ENCODE measurements at regions not wholly inside any gene's neighbourhood (a gene's known extent, or its start where the extent isn't known, plus 50 kb on each side); places are given as distances from the start of the nearest gene placed in this dataset.

DNA sequence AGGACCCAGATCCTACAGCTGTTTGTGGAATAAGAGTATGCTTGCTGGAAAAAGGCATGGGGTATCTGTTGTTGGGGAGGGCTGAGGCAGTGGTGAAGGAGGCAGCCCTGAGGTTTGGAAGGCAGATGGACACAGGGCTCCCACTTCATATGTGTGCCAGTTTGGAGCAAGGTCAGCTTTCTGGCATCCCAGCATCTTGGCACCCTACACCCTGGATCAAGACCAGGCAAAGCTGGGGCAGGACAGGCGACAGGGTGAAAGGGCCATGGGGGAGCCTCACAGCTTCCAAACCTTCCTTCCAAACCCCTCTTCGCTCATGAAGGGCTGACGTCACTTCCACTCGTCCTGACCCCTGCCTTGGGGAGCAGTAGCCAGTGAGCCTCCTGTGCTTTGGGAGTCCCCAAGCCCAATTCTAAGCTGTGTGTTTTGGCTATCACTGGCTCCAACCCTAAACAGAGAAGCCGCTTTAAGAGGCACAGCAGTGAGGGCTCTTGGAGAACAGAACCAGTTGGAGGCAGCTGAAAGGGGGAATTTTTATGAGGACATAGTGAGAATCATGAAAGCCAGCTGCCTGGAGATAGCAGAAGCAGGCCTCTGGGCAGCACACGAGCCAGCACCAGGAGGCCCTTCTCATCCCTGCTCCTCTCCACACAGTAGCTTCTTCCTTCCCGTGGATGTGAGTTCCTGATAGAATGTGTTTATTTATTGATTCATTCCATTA is 448.6 kb upstream of the CDH4 start:
- Histone ChIP-seq H3K27me3 (no peaks in the 10 kb centered on the region), H3K9me3 (no peaks in the 10 kb centered on the region), H3K4me1 (no peaks in the 10 kb centered on the region), H3K4me3 (ENCODE audit: low read depth, low read length) (no peak overlapping the region), H3K36me3 (no peaks in the 10 kb centered on the region)
- DNase-seq = no peak
- no peak for TF ChIP-seq CTCF (IDR thresholded peaks at IDR 0.05; ENCODE audit: low read depth, low read length)

- H3K27me3 ChIP-seq = no peaks in the 10 kb centered on the region
- no peaks in the 10 kb centered on the region for H3K4me1 ChIP-seq
- DNase-seq = no peak
- no peaks in the 10 kb centered on the region for H3K36me3 ChIP-seq
- no peaks in the 10 kb centered on the region for H3K9me3 ChIP-seq
- no peak overlapping the region for H3K4me3 ChIP-seq (ENCODE audit: low read depth, low read length)
- TF ChIP-seq CTCF (IDR thresholded peaks at IDR 0.05; ENCODE audit: low read depth, low read length) = no peak
Observed at GRCh38 chr20:60804240-60804917, 447.7 kb upstream of the CDH4 start.

- TF ChIP-seq CTCF (IDR thresholded peaks at IDR 0.05; ENCODE audit: low read depth, low read length) = no peak
- H3K4me3 ChIP-seq (ENCODE audit: low read depth, low read length) = no peak overlapping the region
- H3K36me3 ChIP-seq = no peaks in the 10 kb centered on the region
- no peaks in the 10 kb centered on the region for H3K9me3 ChIP-seq
- no peak for DNase-seq
- H3K27me3 ChIP-seq = no peaks in the 10 kb centered on the region
- H3K4me1 ChIP-seq = no peaks in the 10 kb centered on the region
Observed at GRCh38 chr20:60804918-60805630, 447.0 kb upstream of the CDH4 start.

GRCh38 chr20:60806354-60806753 is 445.7 kb upstream of the CDH4 start:
- Histone ChIP-seq H3K4me1 (no peaks in the 10 kb centered on the region), H3K36me3 (no peaks in the 10 kb centered on the region), H3K27me3 (no peaks in the 10 kb centered on the region), H3K9me3 (no peaks in the 10 kb centered on the region), H3K4me3 (ENCODE audit: low read depth, low read length) (no peak overlapping the region)
- no peak for DNase-seq
- no peak for TF ChIP-seq CTCF (IDR thresholded peaks at IDR 0.05; ENCODE audit: low read depth, low read length)

DNA sequence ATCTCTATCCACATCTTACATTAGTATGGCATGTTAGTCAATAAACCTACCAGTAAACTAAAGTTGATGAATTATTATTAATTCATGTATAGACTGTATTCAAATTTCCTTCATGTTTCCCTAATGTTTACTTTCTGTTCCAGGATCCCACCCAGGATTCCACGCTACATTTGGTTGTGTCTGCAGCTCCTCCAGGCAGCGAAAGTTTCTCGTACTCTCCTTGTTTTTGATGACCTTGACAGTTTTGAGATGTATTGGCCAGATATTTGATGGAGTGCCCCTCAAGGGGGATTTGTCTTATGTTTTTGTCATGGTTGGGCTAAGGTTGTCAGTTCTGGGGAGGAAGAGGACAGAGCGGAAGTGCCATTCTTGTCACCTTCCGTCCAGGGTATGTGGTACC is 445.2 kb upstream of the CDH4 start:
- H3K4me3 ChIP-seq (ENCODE audit: low read depth, low read length) = no peak overlapping the region
- no peak for TF ChIP-seq CTCF (IDR thresholded peaks at IDR 0.05; ENCODE audit: low read depth, low read length)
- no peaks in the 10 kb centered on the region for H3K4me1 ChIP-seq
- DNase-seq = no peak
- no peaks in the 10 kb centered on the region for H3K9me3 ChIP-seq
- H3K27me3 ChIP-seq = no peaks in the 10 kb centered on the region
- no peaks in the 10 kb centered on the region for H3K36me3 ChIP-seq
